ENCODE measurements at regions not wholly inside any gene's neighbourhood (a gene's known extent, or its start where the extent isn't known, plus 50 kb on each side); places are given as distances from the start of the nearest gene placed in this dataset.

DNA sequence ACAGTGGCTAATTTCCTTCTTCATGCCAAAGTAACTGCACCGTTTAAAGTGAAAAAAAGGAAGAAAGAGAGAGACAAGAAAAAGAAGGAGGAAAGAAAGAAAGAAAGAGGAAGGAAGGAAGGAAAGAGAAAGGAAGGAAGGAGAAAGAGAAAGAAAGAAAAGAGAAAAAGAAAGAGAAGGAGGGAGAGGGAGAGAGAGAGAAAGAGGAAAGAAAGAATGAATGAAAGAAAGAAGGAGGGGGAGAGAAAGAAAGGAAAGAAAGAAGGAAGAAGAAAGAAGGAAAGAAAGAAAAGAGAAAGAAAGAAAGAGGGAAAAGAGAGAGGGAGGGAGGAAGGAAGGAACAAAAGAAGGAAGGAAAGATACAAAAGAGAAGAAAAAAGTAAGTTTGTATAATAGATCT, 100.6 kb downstream of the GTPBP8 start:
- no peak overlapping the region for H2BK15ac ChIP-seq (ENCODE audit: low read depth, low read length)
- no peaks in the 10 kb centered on the region for H3K79me1 ChIP-seq (ENCODE audit: insufficient read depth, low read depth, low read length, poor library complexity, severe bottlenecking)
- H4K91ac ChIP-seq (ENCODE audit: insufficient read length, low read depth, low read length): no peak overlapping the region
- no peak overlapping the region for H2AFZ ChIP-seq (ENCODE audit: low read length)
- H4K8ac ChIP-seq (replicated peaks; ENCODE audit: insufficient read length, low read depth, low read length): no peak overlapping the region
- H2AK5ac ChIP-seq (ENCODE audit: insufficient read length, low read length): no peak overlapping the region
- H3K79me2 ChIP-seq (ENCODE audit: insufficient read depth, low read length): no peaks in the 10 kb centered on the region
- Mint-ChIP-seq H3K27ac (no peak overlapping the region), H3K36me3 (ENCODE audit: insufficient read depth in 1 of 3, low read depth in 3 of 3) (no peaks in the 10 kb centered on the region), H3K4me1 (peaks cover 23 to 44% of the 10 kb centered on the region in 2 experiments), H3K4me3 (no peak overlapping the region), H3K27me3 (ENCODE audit: low read depth) (peaks cover 1% of the 10 kb centered on the region; the same call in 1 of the 2 replicates), H3K9me3 (peaks cover 0 to 4% of the 10 kb centered on the region in 2 experiments; a peak in 2 of 5 replicates)
- H2BK20ac ChIP-seq (ENCODE audit: low read depth, low read length, poor library complexity, severe bottlenecking): no peak overlapping the region
- H2BK5ac ChIP-seq (ENCODE audit: insufficient read length, low read length): no peak overlapping the region
- H3K4ac ChIP-seq (ENCODE audit: low read depth, low read length): no peak overlapping the region
- H3K4me2 ChIP-seq (ENCODE audit: insufficient read depth, insufficient read length, low read length): no peak overlapping the region
- no peak overlapping the region for H4K5ac ChIP-seq (ENCODE audit: insufficient read length, low read depth, low read length)
- no peaks in the 10 kb centered on the region for H3K9me3 ChIP-seq (ENCODE audit: control insufficient read depth, low read depth, low read length)
- H2BK12ac ChIP-seq (ENCODE audit: insufficient read length, low read depth, low read length): no peak overlapping the region
- H3K18ac ChIP-seq (ENCODE audit: insufficient read length, low read depth, low read length): no peak overlapping the region
- H3K9ac ChIP-seq (ENCODE audit: extremely low read depth, insufficient read length, low read length): no peak overlapping the region
- no peak for TF ChIP-seq CTCF (conservative IDR thresholded peaks at IDR 0.05)
- no peak overlapping the region for H3T11ph ChIP-seq (ENCODE audit: low read length)
- WGBS (ENCODE audit: extremely low coverage, insufficient read length, low lambda C conversion rate): no CpG with 5 or more reads among the region's 1 CpG
- no peaks in the 10 kb centered on the region; the same call in 1 of the 2 replicates for H3K4me1 ChIP-seq (ENCODE audit: insufficient read depth, low read length)
- H3K14ac ChIP-seq (ENCODE audit: insufficient read depth, low read length): no peak overlapping the region
- H3K27me3 ChIP-seq (ENCODE audit: insufficient read depth, low read length): no peaks in the 10 kb centered on the region; the same call in 1 of the 2 replicates
- DNase-seq: no peak
- no peak overlapping the region for H2BK120ac ChIP-seq (ENCODE audit: low read depth, low read length, poor library complexity, severe bottlenecking)
- no peak overlapping the region for H3K56ac ChIP-seq (ENCODE audit: insufficient read length, low read depth, low read length)
- H4K20me1 ChIP-seq (ENCODE audit: control insufficient read depth, insufficient read depth, insufficient read length): no peaks in the 10 kb centered on the region
- H3K27ac ChIP-seq (ENCODE audit: insufficient read length, low read depth, low read length): no peak overlapping the region
- no peak overlapping the region for H3K23ac ChIP-seq (ENCODE audit: insufficient read length, low read depth, low read length)
- no peaks in the 10 kb centered on the region for H3K23me2 ChIP-seq (ENCODE audit: insufficient read length, low read depth, low read length, poor library complexity, severe bottlenecking)
